Ishikawa (cell line): ENCODE measurements at regions not wholly inside any gene's neighbourhood (a gene's known extent, or its start where the extent isn't known, plus 50 kb on each side); places are given as distances from the start of the nearest gene placed in this dataset.

Experiments used
- EP300 ChIP-seq: IDR thresholded peaks from 2 replicates; pipeline ENCODE4 v1.6.1; 2012; ENCODE audit warnings: borderline replicate concordance
- TAF1 ChIP-seq: IDR thresholded peaks from 2 replicates; pipeline ENCODE4 v1.6.1; 2012; ENCODE audit warnings: low read depth, mild to moderate bottlenecking
- TCF12 ChIP-seq: IDR thresholded peaks from 2 replicates; pipeline ENCODE4 v1.6.1; 2012; ENCODE audit warnings: low read depth
- USF1 ChIP-seq: IDR thresholded peaks from 2 replicates; pipeline ENCODE4 v1.6.1; 2012

DNA sequence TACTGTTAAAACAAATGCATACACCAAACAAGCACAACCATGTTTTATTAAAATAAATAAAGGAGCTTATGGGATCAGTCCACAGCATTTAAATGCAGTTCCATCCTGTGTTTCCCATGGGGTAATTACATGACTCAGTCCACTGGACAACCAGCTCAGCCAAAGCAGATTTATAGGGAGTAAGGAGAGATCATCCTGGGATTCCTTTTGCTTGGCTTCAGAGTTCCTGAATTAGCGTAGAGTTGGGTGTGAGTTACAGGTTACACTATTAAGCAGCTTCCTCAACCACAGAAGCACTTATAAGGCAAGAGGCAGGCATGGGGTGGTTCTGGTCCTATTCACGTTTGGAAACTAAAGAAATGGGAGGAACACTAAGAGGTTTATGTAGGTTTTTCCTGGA is 381.1 kb upstream of the ACTBL2 start:
- TF ChIP-seq TCF12, result no peak
- no peak for TF ChIP-seq TAF1
- no peak for TF ChIP-seq USF1
- no peak for TF ChIP-seq EP300
